OCI-LY1 (cell line): ENCODE measurements at regions not wholly inside any gene's neighbourhood (a gene's known extent, or its start where the extent isn't known, plus 50 kb on each side); places are given as distances from the start of the nearest gene placed in this dataset.

ENCODE experiments used
- EZH2 ChIP-seq: fragments of 200-600 bp; sonication (generic), shearing (Covaris generic); IDR thresholded peaks from 2 replicates; pipeline ENCODE4 v1.8.0; 2017; ENCODE audit warnings: borderline replicate concordance, mixed run types, mild to moderate bottlenecking, antibody characterized with exemption, low read length, moderate library complexity, mixed read lengths
- TF ChIP-seq, protein P1 (sequence below): fragments of 200-600 bp; sonication (generic), shearing (Covaris generic); IDR thresholded peaks from 2 replicates; pipeline ENCODE4 v1.5.1; 2017; ENCODE audit warnings: mild to moderate bottlenecking, antibody characterized with exemption, low read length, moderate library complexity, mixed read lengths

DNA sequence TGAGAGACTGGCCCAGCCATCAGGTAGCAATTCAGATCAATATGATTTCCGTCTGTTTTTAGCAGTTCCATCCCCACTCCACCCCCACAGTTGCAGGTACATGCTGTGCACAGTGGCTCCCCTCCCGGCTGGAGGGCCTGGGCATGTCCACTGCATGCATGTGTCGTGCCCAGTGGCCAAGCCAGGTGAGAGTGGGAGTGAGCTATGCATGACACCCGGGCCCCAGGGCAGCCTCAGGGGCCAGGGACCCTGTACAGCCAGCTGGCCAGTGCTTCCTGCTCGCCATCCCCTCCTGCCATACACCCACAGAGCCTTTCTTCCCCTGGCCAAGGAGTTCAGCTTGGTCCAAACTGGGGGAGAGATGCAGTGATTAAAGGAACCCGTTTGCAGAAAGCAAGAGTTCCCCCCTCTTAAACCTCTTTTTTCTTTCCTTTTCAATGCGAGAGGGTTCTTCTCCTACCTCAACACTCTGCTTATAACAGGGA, 135.3 kb downstream of the THBS2 start:
- TF ChIP-seq, protein P1, sequence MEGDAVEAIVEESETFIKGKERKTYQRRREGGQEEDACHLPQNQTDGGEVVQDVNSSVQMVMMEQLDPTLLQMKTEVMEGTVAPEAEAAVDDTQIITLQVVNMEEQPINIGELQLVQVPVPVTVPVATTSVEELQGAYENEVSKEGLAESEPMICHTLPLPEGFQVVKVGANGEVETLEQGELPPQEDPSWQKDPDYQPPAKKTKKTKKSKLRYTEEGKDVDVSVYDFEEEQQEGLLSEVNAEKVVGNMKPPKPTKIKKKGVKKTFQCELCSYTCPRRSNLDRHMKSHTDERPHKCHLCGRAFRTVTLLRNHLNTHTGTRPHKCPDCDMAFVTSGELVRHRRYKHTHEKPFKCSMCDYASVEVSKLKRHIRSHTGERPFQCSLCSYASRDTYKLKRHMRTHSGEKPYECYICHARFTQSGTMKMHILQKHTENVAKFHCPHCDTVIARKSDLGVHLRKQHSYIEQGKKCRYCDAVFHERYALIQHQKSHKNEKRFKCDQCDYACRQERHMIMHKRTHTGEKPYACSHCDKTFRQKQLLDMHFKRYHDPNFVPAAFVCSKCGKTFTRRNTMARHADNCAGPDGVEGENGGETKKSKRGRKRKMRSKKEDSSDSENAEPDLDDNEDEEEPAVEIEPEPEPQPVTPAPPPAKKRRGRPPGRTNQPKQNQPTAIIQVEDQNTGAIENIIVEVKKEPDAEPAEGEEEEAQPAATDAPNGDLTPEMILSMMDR, result no peak
- no peak for TF ChIP-seq EZH2
